Activated naive CD4-positive, alpha-beta T cell treated with anti-CD3 and anti-CD28 coated beads, Interleukin-2, amount 50 U/mL, for 72 hours (primary cell): ENCODE measurements at regions not wholly inside any gene's neighbourhood (a gene's known extent, or its start where the extent isn't known, plus 50 kb on each side); places are given as distances from the start of the nearest gene placed in this dataset.
"Not testable (repeated sequence)": the region's sequence is repeated elsewhere in the genome, so short reads cannot be mapped to it uniquely, and the experiment has no call there.

Source experiments
- ATAC-seq, 2 donors: fragments of 150-1000 bp; cut with Tn5 transposase; 2 replicates each; pipeline ENCODE4 v1.10.0; 2021; ENCODE audit warnings: mild to moderate bottlenecking in 2 of 2, moderate library complexity in 2 of 2
- DNase-seq, 2 donors: peaks; one replicate each; pipeline ENCODE4 v3.0.0; 2021 to 2022; ENCODE audit warnings: low spot score in 2 of 2
- H3K27ac Mint-ChIP-seq, 2 donors: one replicate each; pipeline ENCODE4 v1.8.0; 2022; ENCODE audit warnings: mild to moderate bottlenecking in 2 of 2, mixed read lengths in 2 of 2
- H3K36me3 Mint-ChIP-seq, 2 donors: one replicate each; pipeline ENCODE4 v1.8.0; 2022; ENCODE audit warnings: mixed read lengths in 2 of 2
- H3K9me3 Mint-ChIP-seq, 2 donors: one replicate each; pipeline ENCODE4 v1.8.0; 2022; ENCODE audit warnings: mixed read lengths in 2 of 2

- H3K9me3 Mint-ChIP-seq: no peaks in the 10 kb centered on the region
- DNase-seq: no peak
- no peak for ATAC-seq
- H3K27ac Mint-ChIP-seq: no peak overlapping the region
- H3K36me3 Mint-ChIP-seq: no peaks in the 10 kb centered on the region
Observed at GRCh38 chr5:77859306-77859705, 83.2 kb upstream of the TBCA start.

GRCh38 chr5:77858678-77859077, 82.5 kb upstream of the TBCA start:
- H3K36me3 Mint-ChIP-seq, H3K9me3 Mint-ChIP-seq, H3K27ac Mint-ChIP-seq, ATAC-seq, DNase-seq: not testable (repeated sequence)

GRCh38 chr5:77855369-77855768, 79.2 kb upstream of the TBCA start:
- Mint-ChIP-seq H3K27ac (no peak overlapping the region), H3K36me3 (peaks cover 0 to 16% of the 10 kb centered on the region in 2 donors), H3K9me3 (no peaks in the 10 kb centered on the region)
- DNase-seq (no peak), ATAC-seq (no peak)

- H3K36me3 Mint-ChIP-seq: peaks cover 0 to 16% of the 10 kb centered on the region in 2 donors
- no peak for ATAC-seq
- DNase-seq: no peak
- no peak overlapping the region for H3K27ac Mint-ChIP-seq
- no peaks in the 10 kb centered on the region for H3K9me3 Mint-ChIP-seq
Observed at GRCh38 chr5:77853353-77853907, 77.3 kb upstream of the TBCA start.

GRCh38 chr5:77852514-77853352, 76.6 kb upstream of the TBCA start:
- ATAC-seq: peak; percentile 57 to 73
- DNase-seq: peak in 1 of 2 donors; percentile 20
- Mint-ChIP-seq H3K36me3 (peaks cover 0 to 16% of the 10 kb centered on the region in 2 donors), H3K9me3 (no peaks in the 10 kb centered on the region), H3K27ac (no peak overlapping the region)

GRCh38 chr5:77852068-77852513, 76.0 kb upstream of the TBCA start:
- Mint-ChIP-seq H3K36me3 (peaks cover 0 to 16% of the 10 kb centered on the region in 2 donors), H3K9me3 (no peaks in the 10 kb centered on the region), H3K27ac (no peak overlapping the region)
- ATAC-seq: no peak
- no peak for DNase-seq

- ATAC-seq: peak; percentile 24 to 36
Observed at GRCh38 chr5:77851176-77852067, 75.3 kb upstream of the TBCA start.

GRCh38 chr5:77850536-77851175, 74.5 kb upstream of the TBCA start:
- no peak overlapping the region for H3K27ac Mint-ChIP-seq
- DNase-seq (no peak), ATAC-seq (no peak)
- H3K9me3 Mint-ChIP-seq: no peaks in the 10 kb centered on the region
- peaks cover 0 to 16% of the 10 kb centered on the region in 2 donors for H3K36me3 Mint-ChIP-seq

More at GRCh38 chr5:77851176-77852067, 75.3 kb upstream of the TBCA start:
- DNase-seq: peak in 1 of 2 donors; percentile 8
- Mint-ChIP-seq H3K9me3 (no peaks in the 10 kb centered on the region), H3K27ac (peak overlapping the region in 1 of 2 donors; percentile 22), H3K36me3 (peaks cover 0 to 16% of the 10 kb centered on the region in 2 donors)

GRCh38 chr5:77849308-77849900, 73.3 kb upstream of the TBCA start:
- no peaks in the 10 kb centered on the region for H3K9me3 Mint-ChIP-seq
- no peak for DNase-seq
- H3K36me3 Mint-ChIP-seq: peaks cover 0 to 16% of the 10 kb centered on the region in 2 donors
- ATAC-seq: no peak
- H3K27ac Mint-ChIP-seq: no peak overlapping the region

GRCh38 chr5:77847814-77848290, 71.7 kb upstream of the TBCA start:
- Mint-ChIP-seq H3K27ac (no peak overlapping the region), H3K9me3 (no peaks in the 10 kb centered on the region), H3K36me3 (peaks cover 0 to 13% of the 10 kb centered on the region in 2 donors)
- no peak for ATAC-seq
- DNase-seq: no peak

- ATAC-seq: no peak
- no peak for DNase-seq
Observed at GRCh38 chr5:77847129-77847460, 71.0 kb upstream of the TBCA start.

GRCh38 chr5:77846422-77847128, 70.4 kb upstream of the TBCA start:
- peaks cover 0 to 10% of the 10 kb centered on the region in 2 donors for H3K36me3 Mint-ChIP-seq

More at GRCh38 chr5:77847129-77847460, 71.0 kb upstream of the TBCA start:
- Mint-ChIP-seq H3K9me3 (no peaks in the 10 kb centered on the region), H3K27ac (no peak overlapping the region), H3K36me3 (peaks cover 0 to 11% of the 10 kb centered on the region in 2 donors)

GRCh38 chr5:77845324-77845646, 69.1 kb upstream of the TBCA start:
- H3K27ac Mint-ChIP-seq: no peak overlapping the region

More at GRCh38 chr5:77846422-77847128, 70.4 kb upstream of the TBCA start:
- Mint-ChIP-seq H3K9me3 (no peaks in the 10 kb centered on the region), H3K27ac (no peak overlapping the region)
- no peak for DNase-seq
- no peak for ATAC-seq

GRCh38 chr5:77844623-77845323, 68.6 kb upstream of the TBCA start:
- Mint-ChIP-seq H3K27ac (no peak overlapping the region), H3K9me3 (no peaks in the 10 kb centered on the region), H3K36me3 (no peaks in the 10 kb centered on the region)
- ATAC-seq: no peak
- DNase-seq: no peak

More at GRCh38 chr5:77845324-77845646, 69.1 kb upstream of the TBCA start:
- Mint-ChIP-seq H3K36me3 (no peaks in the 10 kb centered on the region), H3K9me3 (no peaks in the 10 kb centered on the region)
- no peak for ATAC-seq
- DNase-seq: no peak

- no peak for ATAC-seq
- Mint-ChIP-seq H3K9me3 (no peaks in the 10 kb centered on the region), H3K27ac (no peak overlapping the region), H3K36me3 (no peaks in the 10 kb centered on the region)
- no peak for DNase-seq
Observed at GRCh38 chr5:77844373-77844622, 68.2 kb upstream of the TBCA start.
